Neuronal stem cell (in vitro differentiated cells): ENCODE measurements at regions not wholly inside any gene's neighbourhood (a gene's known extent, or its start where the extent isn't known, plus 50 kb on each side); places are given as distances from the start of the nearest gene placed in this dataset.

Source experiments
- DNase-seq: peaks from one replicate; pipeline ENCODE4 v3.0.0-alpha.2; 2013; ENCODE audit warnings: low spot score
- H2AFZ ChIP-seq: one replicate; pipeline ENCODE4 v1.6.1; 2013; ENCODE audit warnings: mild to moderate bottlenecking, low read length, inconsistent platforms
- H2AK5ac ChIP-seq: 2 replicates; pipeline ENCODE4 v1.6.1; 2013; ENCODE audit warnings: low read depth, mild to moderate bottlenecking, inconsistent platforms, low read length, moderate library complexity, mixed read lengths
- H2BK120ac ChIP-seq: 2 replicates; pipeline ENCODE4 v1.6.1; 2013; ENCODE audit warnings: low read depth, mild to moderate bottlenecking, inconsistent platforms, low read length, moderate library complexity, mixed read lengths
- H2BK12ac ChIP-seq: one replicate; pipeline ENCODE4 v1.6.1; 2013; ENCODE audit warnings: low read length, inconsistent platforms
- H2BK15ac ChIP-seq: 2 replicates; pipeline ENCODE4 v1.6.1; 2013; ENCODE audit warnings: mild to moderate bottlenecking, low read length, inconsistent platforms, mixed read lengths
- H2BK5ac ChIP-seq: one replicate; pipeline ENCODE4 v1.6.1; 2013; ENCODE audit warnings: inconsistent platforms, mild to moderate bottlenecking, low read length, moderate library complexity
- H3K14ac ChIP-seq: one replicate; pipeline ENCODE4 v1.6.1; 2013; ENCODE audit warnings: low read length, inconsistent platforms
- H3K18ac ChIP-seq: 2 replicates; pipeline ENCODE4 v1.6.1; 2013; ENCODE audit warnings: low read length, inconsistent platforms
- H3K23ac ChIP-seq: 2 replicates; pipeline ENCODE4 v1.6.1; 2013; ENCODE audit warnings: low read depth, mild to moderate bottlenecking, mixed read lengths, low read length, inconsistent platforms; ENCODE audit not compliant: poor library complexity
- H3K27ac ChIP-seq: replicated peaks from 3 replicates; pipeline ENCODE4 v1.5.1; 2013; ENCODE audit warnings: low read length, inconsistent platforms
- H3K27me3 ChIP-seq, 3 experiments: 2 replicates each; pipeline ENCODE4 v1.6.1; 2013; ENCODE audit warnings: low read length in 3 of 3, mild to moderate bottlenecking in 2 of 3, inconsistent platforms in 1 of 3, low read depth in 1 of 3, mixed read lengths in 1 of 3, moderate library complexity in 1 of 3; ENCODE audit not compliant: control insufficient read depth in 3 of 3, insufficient read depth in 3 of 3
- H3K36me3 ChIP-seq, 2 donors: replicated peaks in 1 of 2; 2 replicates each; pipeline ENCODE4 v1.6.1; 2013; ENCODE audit warnings: low read length in 2 of 2; ENCODE audit not compliant: control insufficient read depth in 2 of 2, insufficient read depth in 2 of 2
- H3K4ac ChIP-seq: 2 replicates; pipeline ENCODE4 v1.6.1; 2013; ENCODE audit warnings: inconsistent platforms, mild to moderate bottlenecking, low read length, moderate library complexity
- H3K4me1 ChIP-seq, 2 donors: 1 replicate in 1 of 2; 2 replicates in 1 of 2; pipeline ENCODE4 v1.6.1; 2013; ENCODE audit warnings: low read length in 2 of 2, low read depth in 1 of 2; ENCODE audit not compliant: control insufficient read depth in 2 of 2, insufficient read depth in 1 of 2
- H3K4me2 ChIP-seq: one replicate; pipeline ENCODE4 v1.6.1; 2013; ENCODE audit warnings: mild to moderate bottlenecking, low read length, inconsistent platforms; ENCODE audit not compliant: insufficient read depth, poor library complexity, severe bottlenecking
- H3K4me3 ChIP-seq, 2 donors: 2 replicates each; pipeline ENCODE4 v1.5.1; 2013; ENCODE audit warnings: low read length in 2 of 2, mild to moderate bottlenecking in 2 of 2, inconsistent platforms in 1 of 2, moderate library complexity in 1 of 2
- H3K79me1 ChIP-seq: one replicate; pipeline ENCODE4 v1.6.1; 2013; ENCODE audit warnings: low read depth, mild to moderate bottlenecking, inconsistent platforms, low read length, moderate library complexity
- H3K9ac ChIP-seq: one replicate; pipeline ENCODE4 v1.6.1; 2013; ENCODE audit warnings: mild to moderate bottlenecking, low read depth, low read length, inconsistent platforms; ENCODE audit not compliant: poor library complexity
- H3K9me3 ChIP-seq, 2 donors: replicated peaks in 1 of 2; 2 replicates each; pipeline versions ENCODE3 to v1.6.1; 2013; ENCODE audit warnings: low read length in 2 of 2, mild to moderate bottlenecking in 2 of 2, inconsistent platforms in 1 of 2, low read depth in 1 of 2, mixed read lengths in 1 of 2, moderate library complexity in 1 of 2; ENCODE audit not compliant: control insufficient read depth in 2 of 2, insufficient read depth in 1 of 2
- H4K8ac ChIP-seq: one replicate; pipeline ENCODE4 v1.6.1; 2013; ENCODE audit warnings: low read depth, mild to moderate bottlenecking, inconsistent platforms, low read length, moderate library complexity
- H4K91ac ChIP-seq: one replicate; pipeline ENCODE4 v1.6.1; 2013; ENCODE audit warnings: low read length, low read depth, mild to moderate bottlenecking, inconsistent platforms; ENCODE audit not compliant: poor library complexity
- WGBS, 2 donors: extraction: QIAGEN DNeasy Blood & Tissue Kit; methylation state at CpG; one replicate each; pipeline ENCODE4 v1.1.7; 2013; ENCODE audit warnings: missing lambda C conversion rate in 2 of 2, mixed read lengths in 1 of 2; ENCODE audit not compliant: insufficient read length in 2 of 2, insufficient replicate concordance in 1 of 2; ENCODE audit errors: extremely low coverage in 2 of 2; 5-methylcytosine and 5-hydroxymethylcytosine counted together

GRCh38 chr13:22028831-22029230, 358.0 kb downstream of the FGF9 start:
- no peak for DNase-seq

DNA sequence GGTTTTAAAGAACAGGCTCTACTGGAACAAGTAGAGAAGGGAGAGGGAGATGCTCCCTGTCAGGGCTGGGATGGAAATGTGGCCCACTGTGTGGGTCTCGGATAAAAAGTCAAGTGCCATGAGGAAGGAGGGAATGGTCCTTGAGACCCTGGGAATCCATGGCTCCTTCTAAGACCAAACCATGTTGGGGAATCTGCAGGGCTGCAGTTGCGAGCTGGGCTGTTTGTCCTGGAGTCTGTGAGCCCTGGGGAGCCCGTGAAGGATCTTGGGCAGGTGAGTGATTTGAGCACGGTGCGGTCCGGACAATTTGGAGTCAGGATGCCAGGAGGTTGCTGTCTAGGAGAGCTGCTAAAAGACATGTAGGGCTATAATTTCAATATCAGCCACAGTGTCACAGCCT, 359.4 kb downstream of the FGF9 start:
- Histone ChIP-seq H3K27me3 (no peaks in the 10 kb centered on the region), H2BK5ac (no peak overlapping the region), H3K36me3 (no peaks in the 10 kb centered on the region), H3K4ac (no peak overlapping the region), H2BK12ac (no peak overlapping the region), H3K23ac (no peak overlapping the region), H3K14ac (no peak overlapping the region), H4K8ac (no peak overlapping the region), H3K27ac (no peak overlapping the region), H2AFZ (no peak overlapping the region), H3K18ac (no peak overlapping the region), H2BK15ac (no peak overlapping the region), H3K9me3 (peaks cover 0 to 2% of the 10 kb centered on the region in 2 donors), H2AK5ac (no peak overlapping the region), H3K4me1 (no peaks in the 10 kb centered on the region), H3K79me1 (no peaks in the 10 kb centered on the region), H4K91ac (no peak overlapping the region), H3K9ac (no peak overlapping the region), H3K4me3 (no peak overlapping the region), H3K4me2 (no peak overlapping the region), H2BK120ac (no peak overlapping the region)
- DNase-seq = no peak
- WGBS, 2 donors = no CpG with 5 or more reads among the region's 6 CpGs

More at GRCh38 chr13:22028831-22029230, 358.0 kb downstream of the FGF9 start:
- Histone ChIP-seq H3K4me2 (no peak overlapping the region), H2BK120ac (no peak overlapping the region), H3K36me3 (no peaks in the 10 kb centered on the region), H3K79me1 (no peaks in the 10 kb centered on the region), H2AFZ (no peak overlapping the region), H3K14ac (no peak overlapping the region), H3K23ac (no peak overlapping the region), H3K27me3 (no peaks in the 10 kb centered on the region), H4K8ac (no peak overlapping the region), H3K27ac (no peak overlapping the region), H2AK5ac (no peak overlapping the region), H4K91ac (no peak overlapping the region), H3K4me1 (no peaks in the 10 kb centered on the region), H3K9me3 (peaks cover 0 to 2% of the 10 kb centered on the region in 2 donors), H3K4ac (no peak overlapping the region), H2BK15ac (no peak overlapping the region), H2BK5ac (no peak overlapping the region), H3K9ac (no peak overlapping the region), H3K4me3 (no peak overlapping the region), H3K18ac (no peak overlapping the region), H2BK12ac (no peak overlapping the region)
- no CpG with 5 or more reads among the region's 7 CpGs for WGBS, 2 donors

- no peaks in the 10 kb centered on the region for H3K9me3 ChIP-seq
- H3K9ac ChIP-seq = no peak overlapping the region
- no peak overlapping the region for H4K91ac ChIP-seq
- no peak overlapping the region for H3K14ac ChIP-seq
- no peak overlapping the region for H2BK120ac ChIP-seq
- H3K4ac ChIP-seq = no peak overlapping the region
- no peak overlapping the region for H3K27ac ChIP-seq
- no peak overlapping the region for H2AK5ac ChIP-seq
- H3K36me3 ChIP-seq = no peaks in the 10 kb centered on the region
- H2BK12ac ChIP-seq = no peak overlapping the region
- DNase-seq = no peak
- no peak overlapping the region for H2BK5ac ChIP-seq
- H3K4me3 ChIP-seq = no peak overlapping the region
- H2AFZ ChIP-seq = no peak overlapping the region
- no peaks in the 10 kb centered on the region for H3K79me1 ChIP-seq
- no peak overlapping the region for H4K8ac ChIP-seq
- no peak overlapping the region for H3K18ac ChIP-seq
- no peak overlapping the region for H3K23ac ChIP-seq
- no peaks in the 10 kb centered on the region for H3K27me3 ChIP-seq
- H3K4me2 ChIP-seq = no peak overlapping the region
- H2BK15ac ChIP-seq = no peak overlapping the region
- WGBS, 2 donors = no CpG with 5 or more reads among the region's 5 CpGs
- no peaks in the 10 kb centered on the region for H3K4me1 ChIP-seq
These were observed 360.9 kb downstream of the FGF9 start for GRCh38 chr13:22031702-22032286.

DNA sequence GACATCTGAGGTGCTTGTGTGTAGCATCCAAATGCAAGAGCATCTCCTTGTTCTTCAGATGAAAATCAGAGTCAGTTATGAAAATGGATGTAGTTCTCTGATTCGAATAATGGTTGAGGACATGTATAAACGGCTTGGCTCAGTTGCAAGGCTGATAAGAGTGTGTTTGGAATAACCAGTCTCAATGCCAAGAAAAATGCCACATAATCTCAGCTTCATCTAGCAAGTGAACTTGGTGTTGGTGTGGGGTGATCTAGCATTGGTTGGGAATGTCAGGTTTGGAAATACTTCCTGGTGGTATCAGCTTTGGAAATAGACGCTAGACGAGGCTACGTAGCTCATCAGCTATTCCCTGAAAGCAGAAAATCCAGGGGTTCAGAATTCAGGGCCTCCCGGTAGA, 362.0 kb downstream of the FGF9 start:
- no peak overlapping the region for H3K27ac ChIP-seq
- H3K27me3 ChIP-seq = no peaks in the 10 kb centered on the region
- no peak overlapping the region for H2AFZ ChIP-seq
- H3K4ac ChIP-seq = no peak overlapping the region
- H3K36me3 ChIP-seq = no peaks in the 10 kb centered on the region
- H3K14ac ChIP-seq = no peak overlapping the region
- no peaks in the 10 kb centered on the region for H3K4me1 ChIP-seq
- no peak overlapping the region for H3K9ac ChIP-seq
- no peak for DNase-seq
- H2BK120ac ChIP-seq = no peak overlapping the region
- H2BK5ac ChIP-seq = no peak overlapping the region
- H3K23ac ChIP-seq = no peak overlapping the region
- H2AK5ac ChIP-seq = no peak overlapping the region
- no CpG with 5 or more reads among the region's 6 CpGs for WGBS, 2 donors
- no peak overlapping the region for H2BK15ac ChIP-seq
- no peaks in the 10 kb centered on the region for H3K9me3 ChIP-seq
- no peak overlapping the region for H3K18ac ChIP-seq
- H4K8ac ChIP-seq = no peak overlapping the region
- H3K4me2 ChIP-seq = no peak overlapping the region
- H4K91ac ChIP-seq = no peak overlapping the region
- no peak overlapping the region for H2BK12ac ChIP-seq
- H3K4me3 ChIP-seq = no peak overlapping the region
- no peaks in the 10 kb centered on the region for H3K79me1 ChIP-seq
